ENCODE measurements at regions not wholly inside any gene's neighbourhood (a gene's known extent, or its start where the extent isn't known, plus 50 kb on each side); places are given as distances from the start of the nearest gene placed in this dataset.

- Histone ChIP-seq H3K27ac (no peak overlapping the region), H3K4me3 (no peak overlapping the region)
- no peak for DNase-seq (ENCODE audit: low spot score)
- TF ChIP-seq, protein P1, sequence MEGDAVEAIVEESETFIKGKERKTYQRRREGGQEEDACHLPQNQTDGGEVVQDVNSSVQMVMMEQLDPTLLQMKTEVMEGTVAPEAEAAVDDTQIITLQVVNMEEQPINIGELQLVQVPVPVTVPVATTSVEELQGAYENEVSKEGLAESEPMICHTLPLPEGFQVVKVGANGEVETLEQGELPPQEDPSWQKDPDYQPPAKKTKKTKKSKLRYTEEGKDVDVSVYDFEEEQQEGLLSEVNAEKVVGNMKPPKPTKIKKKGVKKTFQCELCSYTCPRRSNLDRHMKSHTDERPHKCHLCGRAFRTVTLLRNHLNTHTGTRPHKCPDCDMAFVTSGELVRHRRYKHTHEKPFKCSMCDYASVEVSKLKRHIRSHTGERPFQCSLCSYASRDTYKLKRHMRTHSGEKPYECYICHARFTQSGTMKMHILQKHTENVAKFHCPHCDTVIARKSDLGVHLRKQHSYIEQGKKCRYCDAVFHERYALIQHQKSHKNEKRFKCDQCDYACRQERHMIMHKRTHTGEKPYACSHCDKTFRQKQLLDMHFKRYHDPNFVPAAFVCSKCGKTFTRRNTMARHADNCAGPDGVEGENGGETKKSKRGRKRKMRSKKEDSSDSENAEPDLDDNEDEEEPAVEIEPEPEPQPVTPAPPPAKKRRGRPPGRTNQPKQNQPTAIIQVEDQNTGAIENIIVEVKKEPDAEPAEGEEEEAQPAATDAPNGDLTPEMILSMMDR (IDR thresholded peaks at IDR 0.05): no peak
These were observed 73.1 kb downstream of the EMX2 start for GRCh38 chr10:117615649-117616048.

DNA sequence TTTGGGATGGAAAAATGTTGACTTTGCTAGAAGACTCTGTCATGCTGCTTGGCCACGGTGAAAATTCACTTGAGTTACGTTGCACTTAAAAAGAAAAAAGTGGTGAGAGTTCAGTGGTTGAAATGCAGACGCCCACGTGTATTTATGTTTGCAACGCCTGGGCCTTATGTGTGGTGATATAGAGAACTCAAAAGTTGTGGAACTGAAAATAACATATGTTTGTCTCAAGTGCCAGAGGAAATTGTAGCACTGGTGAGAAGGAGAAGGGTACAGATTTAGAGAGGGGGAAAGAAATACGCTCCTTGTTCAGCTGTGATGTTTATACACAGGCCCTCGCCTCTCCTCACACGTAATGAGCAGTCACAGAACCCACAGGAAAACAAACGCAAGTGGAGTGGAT is 73.6 kb downstream of the EMX2 start:
- no peak for DNase-seq (ENCODE audit: low spot score)
- TF ChIP-seq, protein P1 (IDR thresholded peaks at IDR 0.05): no peak
- Histone ChIP-seq H3K4me3 (no peak overlapping the region), H3K27ac (no peak overlapping the region)

DNA sequence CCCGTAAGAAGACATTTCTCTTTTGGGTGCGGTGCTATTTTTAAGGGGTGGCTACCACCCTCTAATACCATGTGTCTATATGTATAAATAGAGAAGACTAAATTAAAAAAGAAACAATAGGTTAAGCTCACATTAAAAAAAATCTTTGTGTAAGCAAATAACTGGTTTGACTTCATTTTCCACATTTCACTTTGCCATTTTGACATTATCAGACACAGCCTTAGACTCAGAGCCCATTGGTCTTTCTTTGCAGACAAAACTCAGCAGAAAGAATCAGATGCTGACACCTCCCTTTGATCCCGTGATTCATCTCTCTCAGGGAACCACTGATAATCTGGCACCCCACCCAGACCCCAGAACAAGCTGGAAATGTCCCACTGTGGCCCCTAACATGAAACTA is 74.5 kb downstream of the EMX2 start:
- no peak for DNase-seq (ENCODE audit: low spot score)
- Histone ChIP-seq H3K27ac (no peak overlapping the region), H3K4me3 (no peak overlapping the region)
- TF ChIP-seq, protein P1 (IDR thresholded peaks at IDR 0.05): no peak

GRCh38 chr10:117617659-117618058 is 75.1 kb downstream of the EMX2 start:
- DNase-seq (ENCODE audit: low spot score): no peak
- TF ChIP-seq, protein P1 (IDR thresholded peaks at IDR 0.05): no peak
- H3K4me3 ChIP-seq: no peak overlapping the region
- H3K27ac ChIP-seq: no peak overlapping the region

DNA sequence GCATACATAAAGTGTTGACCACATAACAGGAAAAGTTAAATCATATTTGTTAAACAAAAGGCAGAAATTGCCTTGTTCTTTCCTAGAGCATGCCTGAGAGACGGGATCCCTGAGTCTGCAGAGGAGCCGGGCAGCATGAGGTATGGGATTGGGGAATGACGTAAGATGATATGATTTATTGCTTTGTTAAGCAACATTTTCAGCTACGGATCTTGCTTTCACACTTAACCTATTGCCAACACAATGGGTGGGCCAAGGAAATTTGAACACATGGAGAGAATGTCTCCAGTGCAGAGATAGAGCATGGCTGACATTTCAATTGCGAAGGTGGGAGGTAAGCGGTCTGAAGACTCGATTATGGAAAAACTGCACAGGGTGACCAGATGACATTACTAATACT is 76.7 kb downstream of the EMX2 start:
- no peak for DNase-seq (ENCODE audit: low spot score)
- Histone ChIP-seq H3K4me3 (no peak overlapping the region), H3K27ac (no peak overlapping the region)
- TF ChIP-seq, protein P1 (IDR thresholded peaks at IDR 0.05): no peak

GRCh38 chr10:117619707-117620405 is 77.3 kb downstream of the EMX2 start:
- H3K4me3 ChIP-seq: no peak overlapping the region
- DNase-seq (ENCODE audit: low spot score): no peak
- H3K27ac ChIP-seq: no peak overlapping the region
- TF ChIP-seq, protein P1 (IDR thresholded peaks at IDR 0.05): no peak

DNA sequence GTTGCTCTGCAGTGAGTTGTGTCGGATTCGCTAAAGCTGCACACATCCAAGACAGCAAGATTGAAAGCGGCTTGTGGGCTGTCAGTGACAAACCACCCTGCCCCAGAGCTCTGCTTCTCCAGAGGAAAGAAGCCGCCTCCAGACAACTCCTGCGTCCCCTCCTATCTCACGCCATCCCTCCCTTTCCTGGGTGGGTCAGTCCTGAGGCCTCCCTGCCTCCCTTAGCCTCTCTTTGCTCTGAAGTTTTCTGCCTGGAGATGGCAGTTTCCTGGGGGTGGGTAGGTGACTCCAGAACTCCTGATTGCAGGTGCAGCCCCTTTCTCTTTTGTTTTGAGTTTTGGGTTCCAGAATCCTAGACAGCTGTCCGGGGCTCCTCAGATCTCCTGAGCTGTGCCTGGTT is 78.7 kb downstream of the EMX2 start:
- DNase-seq (ENCODE audit: low spot score): no peak
- TF ChIP-seq, protein P1 (IDR thresholded peaks at IDR 0.05): no peak
- Histone ChIP-seq H3K4me3 (no peak overlapping the region), H3K27ac (no peak overlapping the region)

Data from coronary artery (tissue), 2 donors.